IPS-20b (cell line): ENCODE measurements at regions not wholly inside any gene's neighbourhood (a gene's known extent, or its start where the extent isn't known, plus 50 kb on each side); places are given as distances from the start of the nearest gene placed in this dataset.
"Not testable (repeated sequence)": the region's sequence is repeated elsewhere in the genome, so short reads cannot be mapped to it uniquely, and the experiment has no call there.

Source experiments
- H3K27ac ChIP-seq: one replicate; pipeline ENCODE4 v1.5.1; 2013; ENCODE audit warnings: low read length
- H3K27me3 ChIP-seq: 2 replicates; pipeline ENCODE4 v1.6.1; 2013; ENCODE audit warnings: mild to moderate bottlenecking, low read length, inconsistent platforms; ENCODE audit not compliant: insufficient read depth
- H3K36me3 ChIP-seq: 2 replicates; pipeline ENCODE4 v1.6.1; 2013; ENCODE audit warnings: low read depth, mild to moderate bottlenecking, inconsistent platforms, low read length, moderate library complexity; ENCODE audit not compliant: insufficient read depth
- H3K4me1 ChIP-seq: 2 replicates; pipeline ENCODE4 v1.6.1; 2013; ENCODE audit warnings: mild to moderate bottlenecking, control low read depth, inconsistent platforms, low read length, moderate library complexity; ENCODE audit not compliant: insufficient read depth
- H3K4me3 ChIP-seq: 2 replicates; pipeline ENCODE4 v1.5.1; 2013; ENCODE audit warnings: mild to moderate bottlenecking, low read length, inconsistent platforms
- H3K9ac ChIP-seq: 2 replicates; pipeline ENCODE4 v1.6.1; 2013; ENCODE audit warnings: low read depth, mild to moderate bottlenecking, inconsistent platforms, low read length, moderate library complexity
- H3K9me3 ChIP-seq: 2 replicates; pipeline ENCODE4 v1.6.1; 2013; ENCODE audit warnings: mild to moderate bottlenecking, low read depth, low read length, inconsistent platforms; ENCODE audit not compliant: insufficient read depth

- not testable (repeated sequence) for H3K27me3 ChIP-seq, H3K36me3 ChIP-seq, H3K9me3 ChIP-seq, H3K4me1 ChIP-seq, H3K27ac ChIP-seq, H3K4me3 ChIP-seq, H3K9ac ChIP-seq
These were observed 628.1 kb upstream of the DEFB115 start for GRCh38 chr20:30629376-30629775.

- H3K27ac ChIP-seq: no peak overlapping the region
- H3K9ac ChIP-seq: no peak overlapping the region
- no peaks in the 10 kb centered on the region for H3K27me3 ChIP-seq
- H3K4me1 ChIP-seq: no peaks in the 10 kb centered on the region
- H3K4me3 ChIP-seq: no peak overlapping the region
- H3K9me3 ChIP-seq: no peaks in the 10 kb centered on the region; the same call in 1 of the 2 replicates
- H3K36me3 ChIP-seq: no peaks in the 10 kb centered on the region
These were observed 626.7 kb upstream of the DEFB115 start for GRCh38 chr20:30630761-30631160.

- not testable (repeated sequence) for H3K27ac ChIP-seq, H3K4me1 ChIP-seq, H3K27me3 ChIP-seq, H3K9ac ChIP-seq, H3K36me3 ChIP-seq, H3K9me3 ChIP-seq, H3K4me3 ChIP-seq
These were observed 626.1 kb upstream of the DEFB115 start for GRCh38 chr20:30631261-30631789.

GRCh38 chr20:30632773-30633172 is 624.7 kb upstream of the DEFB115 start:
- not testable (repeated sequence) for H3K27me3 ChIP-seq, H3K9me3 ChIP-seq, H3K9ac ChIP-seq, H3K4me1 ChIP-seq, H3K27ac ChIP-seq, H3K4me3 ChIP-seq, H3K36me3 ChIP-seq

- H3K4me3 ChIP-seq, H3K36me3 ChIP-seq, H3K9ac ChIP-seq, H3K4me1 ChIP-seq, H3K27ac ChIP-seq, H3K9me3 ChIP-seq, H3K27me3 ChIP-seq: not testable (repeated sequence)
These were observed 615.9 kb upstream of the DEFB115 start for GRCh38 chr20:30641522-30641921.

GRCh38 chr20:30660982-30661381 is 596.5 kb upstream of the DEFB115 start:
- not testable (repeated sequence) for H3K36me3 ChIP-seq, H3K9me3 ChIP-seq, H3K9ac ChIP-seq, H3K27ac ChIP-seq, H3K27me3 ChIP-seq, H3K4me3 ChIP-seq, H3K4me1 ChIP-seq

- H3K4me3 ChIP-seq, H3K9me3 ChIP-seq, H3K4me1 ChIP-seq, H3K9ac ChIP-seq, H3K36me3 ChIP-seq, H3K27ac ChIP-seq, H3K27me3 ChIP-seq: not testable (repeated sequence)
These were observed 589.0 kb upstream of the DEFB115 start for GRCh38 chr20:30668418-30668817.

- H3K9ac ChIP-seq, H3K9me3 ChIP-seq, H3K27me3 ChIP-seq, H3K27ac ChIP-seq, H3K4me3 ChIP-seq, H3K36me3 ChIP-seq, H3K4me1 ChIP-seq: not testable (repeated sequence)
These were observed 588.0 kb upstream of the DEFB115 start for GRCh38 chr20:30669330-30670029.

GRCh38 chr20:30671120-30671519 is 586.3 kb upstream of the DEFB115 start:
- not testable (repeated sequence) for H3K4me3 ChIP-seq, H3K4me1 ChIP-seq, H3K27ac ChIP-seq, H3K27me3 ChIP-seq, H3K9ac ChIP-seq, H3K9me3 ChIP-seq, H3K36me3 ChIP-seq

- H3K27ac ChIP-seq, H3K9me3 ChIP-seq, H3K4me1 ChIP-seq, H3K9ac ChIP-seq, H3K4me3 ChIP-seq, H3K36me3 ChIP-seq, H3K27me3 ChIP-seq: not testable (repeated sequence)
These were observed 581.4 kb upstream of the DEFB115 start for GRCh38 chr20:30675988-30676564.

- not testable (repeated sequence) for H3K9ac ChIP-seq, H3K4me3 ChIP-seq, H3K27me3 ChIP-seq, H3K9me3 ChIP-seq, H3K36me3 ChIP-seq, H3K4me1 ChIP-seq, H3K27ac ChIP-seq
These were observed 575.2 kb upstream of the DEFB115 start for GRCh38 chr20:30682236-30682635.

GRCh38 chr20:30712861-30713260 is 544.6 kb upstream of the DEFB115 start:
- H3K4me3 ChIP-seq, H3K27ac ChIP-seq, H3K36me3 ChIP-seq, H3K9me3 ChIP-seq, H3K9ac ChIP-seq, H3K27me3 ChIP-seq, H3K4me1 ChIP-seq: not testable (repeated sequence)
